Neural cell (in vitro differentiated cells): ENCODE measurements at regions not wholly inside any gene's neighbourhood (a gene's known extent, or its start where the extent isn't known, plus 50 kb on each side); places are given as distances from the start of the nearest gene placed in this dataset.

ENCODE experiments used
- H2AFZ ChIP-seq: fragments of 200-600, 300-800 bp; sonication (generic), shearing (Covaris generic); 2 replicates; pipeline ENCODE4 v1.6.0; 2014; ENCODE audit warnings: low read depth, mild to moderate bottlenecking, antibody characterized with exemption, low read length, moderate library complexity
- H3F3A ChIP-seq: fragments of 200-600 bp; shearing (Covaris generic); 2 replicates; pipeline ENCODE4 v1.6.1; 2016; ENCODE audit warnings: mild to moderate bottlenecking, moderate library complexity, mixed read lengths, antibody characterized with exemption, low read length; ENCODE audit not compliant: insufficient read depth, poor library complexity, severe bottlenecking
- H3K27ac ChIP-seq: fragments of 200-600, 300-800 bp; sonication (generic), shearing (Covaris generic); 2 replicates; pipeline ENCODE4 v1.5.1; 2014; ENCODE audit warnings: mild to moderate bottlenecking, low read length, moderate library complexity
- H3K27me3 ChIP-seq: fragments of 300-800, 200-600 bp; sonication (generic), shearing (Covaris generic); 2 replicates; pipeline ENCODE4 v1.6.0; 2014; ENCODE audit warnings: mild to moderate bottlenecking, low read depth, low read length, moderate library complexity; ENCODE audit not compliant: insufficient read depth
- H3K36me3 ChIP-seq: fragments of 300-800, 200-600 bp; sonication (generic), shearing (Covaris generic); 2 replicates; pipeline ENCODE4 v1.5.1; 2014; ENCODE audit warnings: mild to moderate bottlenecking, antibody characterized with exemption, low read length, moderate library complexity; ENCODE audit not compliant: insufficient read depth
- H3K4me2 ChIP-seq: fragments of 300-800, 200-600 bp; sonication (generic), shearing (Covaris generic); 2 replicates; pipeline ENCODE4 v1.6.0; 2014; ENCODE audit warnings: mild to moderate bottlenecking, low read length
- H3K4me3 ChIP-seq: fragments of 300-800, 200-600 bp; sonication (generic), shearing (Covaris generic); 2 replicates; pipeline ENCODE4 v1.5.1; 2014; ENCODE audit warnings: mild to moderate bottlenecking, low read length, moderate library complexity
- H3K79me2 ChIP-seq: fragments of 200-600 bp; shearing (Covaris generic); replicated peaks from 2 replicates; pipeline ENCODE4 v1.6.0; 2014; ENCODE audit warnings: mild to moderate bottlenecking, low read length, moderate library complexity; ENCODE audit not compliant: insufficient read depth
- H3K9ac ChIP-seq: fragments of 300-800, 200-600 bp; sonication (generic), shearing (Covaris generic); 2 replicates; pipeline ENCODE4 v1.6.1; 2016; ENCODE audit warnings: mild to moderate bottlenecking, low read length, mixed read lengths
- H3K9me2 ChIP-seq: fragments of 200-600 bp; shearing (Covaris generic); 2 replicates; pipeline ENCODE4 v1.6.1; 2016; ENCODE audit warnings: mild to moderate bottlenecking, low read length, mixed read lengths; ENCODE audit not compliant: insufficient read depth
- H3K9me3 ChIP-seq: fragments of 200-600, 300-800 bp; sonication (generic), shearing (Covaris generic); 2 replicates; pipeline ENCODE4 v1.6.1; 2016; ENCODE audit warnings: mild to moderate bottlenecking, mixed run types, low read length, moderate library complexity, mixed read lengths
- H4K20me1 ChIP-seq: fragments of 200-600 bp; shearing (Covaris generic); 2 replicates; pipeline ENCODE4 v1.6.1; 2016; ENCODE audit warnings: mild to moderate bottlenecking, mixed run types; ENCODE audit not compliant: insufficient read depth
- EP300 ChIP-seq: fragments of 450-650 bp; conservative IDR thresholded peaks from 2 replicates; pipeline ENCODE4 v1.6.1; 2014; ENCODE audit warnings: antibody characterized with exemption, mild to moderate bottlenecking, moderate library complexity; ENCODE audit not compliant: poor library complexity, severe bottlenecking
- EZH2 ChIP-seq: fragments of 200-600, 300-800 bp; shearing (Covaris generic), sonication (generic); IDR thresholded peaks from 2 replicates; pipeline ENCODE4 v1.6.1; 2014; ENCODE audit warnings: antibody characterized with exemption, low read length, borderline replicate concordance, mild to moderate bottlenecking; ENCODE audit not compliant: insufficient read depth, poor library complexity, severe bottlenecking
- MXI1 ChIP-seq: fragments of 450-650 bp; conservative IDR thresholded peaks from 2 replicates; pipeline ENCODE4 v1.6.1; 2014; ENCODE audit warnings: antibody characterized with exemption, mild to moderate bottlenecking; ENCODE audit not compliant: poor library complexity, severe bottlenecking
- POLR2AphosphoS5 ChIP-seq: IDR thresholded peaks from 2 replicates; pipeline ENCODE4 v1.6.1; 2012
- RAD21 ChIP-seq: fragments of 450-650 bp; conservative IDR thresholded peaks from 2 replicates; pipeline ENCODE4 v1.6.1; 2014; ENCODE audit warnings: antibody characterized with exemption, mild to moderate bottlenecking, moderate library complexity
- SMC3 ChIP-seq: fragments of 450-650 bp; conservative IDR thresholded peaks from 2 replicates; pipeline ENCODE4 v1.6.1; 2014; ENCODE audit warnings: antibody characterized with exemption, mild to moderate bottlenecking, moderate library complexity; ENCODE audit not compliant: poor library complexity
- TAF1 ChIP-seq: IDR thresholded peaks from 2 replicates; pipeline ENCODE4 v1.6.1; 2012; ENCODE audit warnings: low read depth
- TF ChIP-seq, protein P1 (sequence below): fragments of 450-650 bp; IDR thresholded peaks from 2 replicates; pipeline ENCODE4 v1.5.1; 2014; ENCODE audit warnings: antibody characterized with exemption, mild to moderate bottlenecking, moderate library complexity; ENCODE audit not compliant: poor library complexity, severe bottlenecking
- TF ChIP-seq, protein P2 (sequence below): IDR thresholded peaks from 2 replicates; pipeline ENCODE4 v1.6.1; 2012; ENCODE audit warnings: borderline replicate concordance

DNA sequence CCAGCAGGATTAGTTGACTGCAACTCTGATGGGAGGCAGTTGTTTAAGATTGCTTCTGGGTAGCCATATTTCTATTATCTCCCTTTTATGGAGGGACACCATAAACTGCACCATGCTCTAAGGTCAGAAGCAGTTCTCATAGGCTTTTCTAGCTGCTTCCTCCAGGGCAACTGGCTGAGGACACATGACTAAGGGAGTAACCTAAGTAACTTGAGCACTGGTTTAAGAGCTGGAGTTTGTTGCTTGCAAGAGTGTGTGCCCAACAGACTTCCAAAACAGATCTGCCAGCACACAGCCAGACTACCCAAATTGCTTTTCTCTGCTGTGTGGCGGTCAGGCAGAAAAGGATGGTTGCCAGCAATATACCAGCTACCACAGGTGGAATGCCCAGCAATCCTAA, 111.2 kb upstream of the LHX8 start:
- Histone ChIP-seq H3K9me2 (no peaks in the 10 kb centered on the region), H3K9ac (no peak overlapping the region), H3K9me3 (no peaks in the 10 kb centered on the region), H4K20me1 (no peaks in the 10 kb centered on the region), H3K4me3 (no peak overlapping the region), H3K36me3 (no peaks in the 10 kb centered on the region), H3K4me2 (no peak overlapping the region), H3K27me3 (no peaks in the 10 kb centered on the region), H3K27ac (no peak overlapping the region), H3K79me2 (no peaks in the 10 kb centered on the region), H3F3A (no peaks in the 10 kb centered on the region), H2AFZ (no peak overlapping the region)
- TF ChIP-seq, protein P1, sequence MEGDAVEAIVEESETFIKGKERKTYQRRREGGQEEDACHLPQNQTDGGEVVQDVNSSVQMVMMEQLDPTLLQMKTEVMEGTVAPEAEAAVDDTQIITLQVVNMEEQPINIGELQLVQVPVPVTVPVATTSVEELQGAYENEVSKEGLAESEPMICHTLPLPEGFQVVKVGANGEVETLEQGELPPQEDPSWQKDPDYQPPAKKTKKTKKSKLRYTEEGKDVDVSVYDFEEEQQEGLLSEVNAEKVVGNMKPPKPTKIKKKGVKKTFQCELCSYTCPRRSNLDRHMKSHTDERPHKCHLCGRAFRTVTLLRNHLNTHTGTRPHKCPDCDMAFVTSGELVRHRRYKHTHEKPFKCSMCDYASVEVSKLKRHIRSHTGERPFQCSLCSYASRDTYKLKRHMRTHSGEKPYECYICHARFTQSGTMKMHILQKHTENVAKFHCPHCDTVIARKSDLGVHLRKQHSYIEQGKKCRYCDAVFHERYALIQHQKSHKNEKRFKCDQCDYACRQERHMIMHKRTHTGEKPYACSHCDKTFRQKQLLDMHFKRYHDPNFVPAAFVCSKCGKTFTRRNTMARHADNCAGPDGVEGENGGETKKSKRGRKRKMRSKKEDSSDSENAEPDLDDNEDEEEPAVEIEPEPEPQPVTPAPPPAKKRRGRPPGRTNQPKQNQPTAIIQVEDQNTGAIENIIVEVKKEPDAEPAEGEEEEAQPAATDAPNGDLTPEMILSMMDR: no peak
- TF ChIP-seq, protein P2, sequence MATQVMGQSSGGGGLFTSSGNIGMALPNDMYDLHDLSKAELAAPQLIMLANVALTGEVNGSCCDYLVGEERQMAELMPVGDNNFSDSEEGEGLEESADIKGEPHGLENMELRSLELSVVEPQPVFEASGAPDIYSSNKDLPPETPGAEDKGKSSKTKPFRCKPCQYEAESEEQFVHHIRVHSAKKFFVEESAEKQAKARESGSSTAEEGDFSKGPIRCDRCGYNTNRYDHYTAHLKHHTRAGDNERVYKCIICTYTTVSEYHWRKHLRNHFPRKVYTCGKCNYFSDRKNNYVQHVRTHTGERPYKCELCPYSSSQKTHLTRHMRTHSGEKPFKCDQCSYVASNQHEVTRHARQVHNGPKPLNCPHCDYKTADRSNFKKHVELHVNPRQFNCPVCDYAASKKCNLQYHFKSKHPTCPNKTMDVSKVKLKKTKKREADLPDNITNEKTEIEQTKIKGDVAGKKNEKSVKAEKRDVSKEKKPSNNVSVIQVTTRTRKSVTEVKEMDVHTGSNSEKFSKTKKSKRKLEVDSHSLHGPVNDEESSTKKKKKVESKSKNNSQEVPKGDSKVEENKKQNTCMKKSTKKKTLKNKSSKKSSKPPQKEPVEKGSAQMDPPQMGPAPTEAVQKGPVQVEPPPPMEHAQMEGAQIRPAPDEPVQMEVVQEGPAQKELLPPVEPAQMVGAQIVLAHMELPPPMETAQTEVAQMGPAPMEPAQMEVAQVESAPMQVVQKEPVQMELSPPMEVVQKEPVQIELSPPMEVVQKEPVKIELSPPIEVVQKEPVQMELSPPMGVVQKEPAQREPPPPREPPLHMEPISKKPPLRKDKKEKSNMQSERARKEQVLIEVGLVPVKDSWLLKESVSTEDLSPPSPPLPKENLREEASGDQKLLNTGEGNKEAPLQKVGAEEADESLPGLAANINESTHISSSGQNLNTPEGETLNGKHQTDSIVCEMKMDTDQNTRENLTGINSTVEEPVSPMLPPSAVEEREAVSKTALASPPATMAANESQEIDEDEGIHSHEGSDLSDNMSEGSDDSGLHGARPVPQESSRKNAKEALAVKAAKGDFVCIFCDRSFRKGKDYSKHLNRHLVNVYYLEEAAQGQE: no peak
- no peak for TF ChIP-seq SMC3
- no peak for TF ChIP-seq POLR2AphosphoS5
- TF ChIP-seq RAD21: no peak
- TF ChIP-seq EZH2: no peak
- TF ChIP-seq TAF1: no peak
- no peak for TF ChIP-seq EP300
- no peak for TF ChIP-seq MXI1

DNA sequence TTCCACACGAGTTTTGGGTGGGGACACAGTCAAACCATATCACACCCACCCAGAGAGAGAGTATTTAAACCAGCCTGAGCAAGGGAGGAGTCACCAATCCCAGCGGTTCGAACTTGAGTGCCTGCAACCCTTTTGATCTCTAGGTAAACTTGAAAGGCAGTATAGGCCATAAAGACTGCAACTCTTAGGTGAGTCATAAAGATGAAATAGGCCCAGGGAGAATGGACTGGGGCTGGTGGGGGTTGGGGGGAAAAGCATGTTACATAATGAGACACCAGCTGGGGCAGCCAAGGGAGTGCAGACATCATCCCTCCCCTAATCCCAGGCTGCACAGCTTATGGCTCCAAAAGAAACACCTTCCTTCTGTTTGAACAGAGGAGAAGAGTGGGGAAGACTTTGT, 99.8 kb upstream of the LHX8 start:
- H3K36me3 ChIP-seq: no peaks in the 10 kb centered on the region
- H3K9me3 ChIP-seq: no peaks in the 10 kb centered on the region
- H3K9me2 ChIP-seq: no peaks in the 10 kb centered on the region
- no peak overlapping the region for H3K4me3 ChIP-seq
- H3K27me3 ChIP-seq: no peaks in the 10 kb centered on the region
- no peak for TF ChIP-seq SMC3
- TF ChIP-seq, protein P1: no peak
- TF ChIP-seq, protein P2: no peak
- no peak overlapping the region for H3K27ac ChIP-seq
- no peak overlapping the region for H3K4me2 ChIP-seq
- no peak overlapping the region for H2AFZ ChIP-seq
- H3F3A ChIP-seq: no peaks in the 10 kb centered on the region
- no peaks in the 10 kb centered on the region for H3K79me2 ChIP-seq
- H3K9ac ChIP-seq: no peak overlapping the region
- H4K20me1 ChIP-seq: no peaks in the 10 kb centered on the region
